ENCODE measurements at regions not wholly inside any gene's neighbourhood (a gene's known extent, or its start where the extent isn't known, plus 50 kb on each side); places are given as distances from the start of the nearest gene placed in this dataset.
"Not testable (repeated sequence)": the region's sequence is repeated elsewhere in the genome, so short reads cannot be mapped to it uniquely, and the experiment has no call there.

- DNase-seq (ENCODE audit: extremely low read depth, low read depth, low spot score): no peak
Observed at GRCh38 chr13:84137292-84137691, 255.0 kb upstream of the SLITRK1 start.

GRCh38 chr13:84136582-84136981 lies 254.3 kb upstream of the SLITRK1 start:
- no peak for DNase-seq (ENCODE audit: extremely low read depth, low read depth, low spot score)

- DNase-seq (ENCODE audit: extremely low read depth, low read depth, low spot score): no peak
Observed at GRCh38 chr13:84132491-84132890, 250.2 kb upstream of the SLITRK1 start.

GRCh38 chr13:84131249-84131648 lies 249.0 kb upstream of the SLITRK1 start:
- DNase-seq (ENCODE audit: extremely low read depth, low read depth, low spot score): no peak

- no peak for DNase-seq (ENCODE audit: extremely low read depth, low read depth, low spot score)
Observed at GRCh38 chr13:84130495-84131114, 248.3 kb upstream of the SLITRK1 start.

- no peak for DNase-seq (ENCODE audit: extremely low read depth, low read depth, low spot score)
Observed at GRCh38 chr13:84129966-84130365, 247.7 kb upstream of the SLITRK1 start.

GRCh38 chr13:84127597-84128128 lies 245.4 kb upstream of the SLITRK1 start:
- DNase-seq (ENCODE audit: extremely low read depth, low read depth, low spot score): no peak

GRCh38 chr13:84126671-84127171 lies 244.4 kb upstream of the SLITRK1 start:
- no peak for DNase-seq (ENCODE audit: extremely low read depth, low read depth, low spot score)

GRCh38 chr13:84121456-84121855 lies 239.2 kb upstream of the SLITRK1 start:
- DNase-seq (ENCODE audit: extremely low read depth, low read depth, low spot score): no peak

- no peak for DNase-seq (ENCODE audit: extremely low read depth, low read depth, low spot score)
Observed at GRCh38 chr13:84118839-84119409, 236.7 kb upstream of the SLITRK1 start.

GRCh38 chr13:84098273-84098672 lies 216.0 kb upstream of the SLITRK1 start:
- DNase-seq (ENCODE audit: extremely low read depth, low read depth, low spot score): no peak

- no peak for DNase-seq (ENCODE audit: extremely low read depth, low read depth, low spot score)
Observed at GRCh38 chr13:84097148-84097547, 214.9 kb upstream of the SLITRK1 start.

- DNase-seq (ENCODE audit: extremely low read depth, low read depth, low spot score): no peak
Observed at GRCh38 chr13:84096216-84096615, 213.9 kb upstream of the SLITRK1 start.

- no peak for DNase-seq (ENCODE audit: extremely low read depth, low read depth, low spot score)
Observed at GRCh38 chr13:84088996-84089395, 206.7 kb upstream of the SLITRK1 start.

GRCh38 chr13:84086847-84087162 lies 204.5 kb upstream of the SLITRK1 start:
- DNase-seq (ENCODE audit: extremely low read depth, low read depth, low spot score): no peak

- DNase-seq (ENCODE audit: extremely low read depth, low read depth, low spot score): not testable (repeated sequence)
Observed at GRCh38 chr13:84086098-84086846, 204.0 kb upstream of the SLITRK1 start.

GRCh38 chr13:84082462-84082861 lies 200.2 kb upstream of the SLITRK1 start:
- DNase-seq (ENCODE audit: extremely low read depth, low read depth, low spot score): no peak

- no peak for DNase-seq (ENCODE audit: extremely low read depth, low read depth, low spot score)
Observed at GRCh38 chr13:84080748-84081530, 198.7 kb upstream of the SLITRK1 start.

GRCh38 chr13:84077271-84077670 lies 195.0 kb upstream of the SLITRK1 start:
- DNase-seq (ENCODE audit: extremely low read depth, low read depth, low spot score): no peak

- no peak for DNase-seq (ENCODE audit: extremely low read depth, low read depth, low spot score)
Observed at GRCh38 chr13:84076280-84076679, 194.0 kb upstream of the SLITRK1 start.

GRCh38 chr13:84050536-84050935 lies 168.3 kb upstream of the SLITRK1 start:
- DNase-seq (ENCODE audit: extremely low read depth, low read depth, low spot score): no peak
